ENCODE measurements at regions not wholly inside any gene's neighbourhood (a gene's known extent, or its start where the extent isn't known, plus 50 kb on each side); places are given as distances from the start of the nearest gene placed in this dataset.
"Not testable (repeated sequence)": the region's sequence is repeated elsewhere in the genome, so short reads cannot be mapped to it uniquely, and the experiment has no call there.

DNA sequence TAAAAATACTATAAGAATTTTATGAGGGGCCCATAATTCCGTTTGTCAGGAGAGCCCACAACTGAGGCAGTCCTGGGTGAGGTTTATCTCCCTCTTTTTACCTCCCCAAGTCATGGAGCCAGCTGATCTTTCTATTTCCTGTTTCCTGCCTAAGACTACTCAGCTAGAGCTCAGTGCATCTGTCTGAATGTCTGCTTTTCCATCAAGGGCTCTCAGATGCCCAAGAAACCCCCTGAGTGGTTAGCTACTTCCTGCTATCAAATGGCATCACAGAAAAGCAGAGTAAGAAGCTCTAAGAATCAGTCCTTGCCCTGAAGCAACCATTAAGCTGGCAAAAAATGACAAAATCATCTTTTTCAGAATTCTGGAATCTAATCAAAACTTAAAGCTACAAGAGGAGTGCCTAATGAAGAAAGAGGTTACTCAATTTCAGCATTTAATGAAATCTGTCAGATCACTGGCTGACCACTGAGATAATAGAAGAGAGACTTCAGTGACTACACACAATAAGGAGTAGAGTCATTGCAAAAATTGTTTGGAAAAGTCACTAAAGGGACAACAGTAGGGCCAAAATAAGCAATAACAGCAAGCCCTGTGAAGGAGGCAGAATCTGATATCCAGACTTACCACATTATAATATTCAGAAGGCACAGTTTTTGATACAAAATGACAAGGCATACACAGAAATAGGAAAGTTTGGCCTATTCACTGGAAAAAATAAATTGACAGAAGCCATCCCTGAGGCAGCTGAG is 150.1 kb downstream of the CYB561 start:
- no peak for DNase-seq

DNA sequence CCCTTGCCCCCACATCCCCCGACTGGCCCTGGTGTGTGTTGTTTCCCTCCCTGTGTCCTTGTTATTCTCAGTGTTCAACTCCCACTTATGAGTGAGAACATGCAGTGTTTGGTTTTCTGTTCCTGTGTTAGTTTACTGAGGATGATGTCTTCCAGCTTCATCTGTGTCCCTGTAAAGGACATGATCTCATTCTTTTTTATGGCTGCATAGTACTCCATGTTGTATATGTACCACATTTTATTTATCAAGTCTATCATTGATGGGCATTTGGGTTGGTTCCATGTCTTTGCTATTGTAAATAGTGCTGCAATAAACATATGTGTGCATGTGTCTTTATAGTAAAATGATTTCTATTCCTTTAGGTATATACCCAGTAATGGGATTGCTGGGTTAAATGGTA is 147.2 kb downstream of the CYB561 start:
- not testable (repeated sequence) for DNase-seq

DNA sequence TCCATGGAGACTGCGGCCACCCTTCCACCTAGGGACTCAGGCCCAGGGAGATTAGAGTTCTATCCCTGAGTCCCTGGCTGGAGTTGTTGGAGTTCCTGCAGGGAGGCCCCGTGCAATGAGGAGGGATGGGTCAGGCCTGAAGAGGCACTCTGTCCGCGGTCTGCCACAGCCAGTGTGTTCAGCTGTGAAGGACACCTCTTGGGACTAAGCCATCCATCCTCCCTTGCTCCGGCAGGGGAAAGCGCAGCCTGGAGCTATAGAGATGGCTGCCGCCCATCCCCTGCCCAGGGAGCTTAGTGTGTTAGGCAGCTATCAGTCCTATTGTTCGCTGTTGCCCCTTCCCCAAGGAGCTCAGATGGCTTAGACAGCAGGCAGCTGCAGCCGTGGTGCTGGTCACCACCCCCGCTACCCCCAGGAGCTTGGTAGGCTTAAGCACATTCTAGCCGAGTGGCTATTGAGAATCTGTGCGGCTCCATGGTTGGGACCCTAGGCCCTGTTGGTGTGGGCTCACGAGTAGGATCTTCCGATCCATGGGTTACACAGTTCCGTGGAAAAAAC is 141.3 kb downstream of the CYB561 start:
- no peak for DNase-seq

DNA sequence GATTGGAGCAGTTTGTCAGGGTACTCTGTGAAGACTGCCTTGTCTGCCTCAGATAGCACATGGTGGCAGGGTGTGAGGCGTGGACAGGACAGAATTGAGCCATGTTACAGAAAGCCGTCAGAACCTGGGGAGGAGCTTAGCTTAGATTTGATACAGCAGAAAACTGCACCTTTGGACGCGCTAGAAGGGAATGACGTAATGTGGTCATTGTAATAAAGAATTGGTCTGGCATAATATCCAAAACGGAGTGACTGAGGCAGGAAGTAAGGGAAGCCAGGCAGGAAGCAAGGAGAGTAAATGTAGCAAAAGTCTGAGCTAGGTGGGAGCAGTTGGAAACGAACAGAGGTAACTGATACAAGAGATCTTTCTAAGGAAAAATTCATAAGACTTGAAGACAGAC is 140.2 kb downstream of the CYB561 start:
- no peak for DNase-seq

DNA sequence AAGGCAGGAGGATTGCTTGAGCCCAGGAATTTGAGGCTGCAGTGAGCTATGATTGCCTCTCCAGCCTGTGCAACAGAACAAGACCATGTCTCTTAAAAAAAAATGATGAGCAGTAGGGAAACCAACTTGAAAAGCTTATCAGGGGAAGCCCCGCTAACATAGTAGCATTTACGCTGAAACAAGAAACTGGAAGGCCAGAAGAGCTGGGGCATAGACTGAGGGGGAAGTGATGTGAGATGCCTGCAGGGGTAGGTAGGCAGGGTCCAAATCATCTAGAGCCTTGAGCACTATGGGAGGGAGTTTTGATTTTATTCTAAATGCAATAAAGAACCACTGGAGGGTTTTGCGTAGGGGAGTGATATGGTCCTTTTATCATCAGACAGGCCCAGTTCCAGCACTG is 139.3 kb downstream of the CYB561 start:
- DNase-seq, result no peak

DNA sequence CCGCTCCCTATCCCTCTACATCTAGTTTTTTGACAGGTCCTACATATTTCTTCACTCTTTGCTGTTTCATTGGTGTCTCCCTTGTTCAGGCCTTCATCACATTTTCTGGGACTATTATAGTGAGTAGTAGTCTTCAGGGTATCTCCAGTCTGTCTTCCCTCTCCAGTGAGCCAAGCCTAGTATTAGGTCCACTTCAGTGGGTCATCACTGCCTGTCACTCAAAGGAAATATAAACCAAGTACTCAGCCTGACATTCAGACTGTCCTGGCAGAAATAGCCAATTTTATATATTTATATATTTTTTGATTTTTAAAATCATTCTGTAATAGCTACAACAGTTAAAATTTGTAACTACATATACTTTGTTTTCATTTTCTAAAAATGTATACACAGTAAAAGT is 137.8 kb downstream of the CYB561 start:
- DNase-seq, result no peak

DNA sequence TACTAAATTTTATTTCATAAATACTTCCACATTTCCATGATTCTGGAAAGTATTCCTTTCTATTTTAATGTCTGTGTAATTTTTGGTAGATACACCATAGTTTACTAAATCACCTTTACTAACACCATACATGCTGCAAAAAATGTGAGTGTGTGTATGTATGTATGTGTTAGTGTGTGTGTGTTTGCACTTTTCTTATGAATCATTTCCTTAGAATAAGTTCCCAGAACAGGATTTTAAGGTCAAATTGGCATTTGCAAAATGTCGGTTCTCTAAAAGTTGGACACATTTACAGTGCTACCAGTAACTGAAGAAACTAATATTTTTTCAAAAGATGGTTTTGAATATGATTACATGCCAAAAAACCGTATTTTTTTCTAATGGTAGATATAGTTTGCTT is 137.1 kb downstream of the CYB561 start:
- no peak for DNase-seq

DNA sequence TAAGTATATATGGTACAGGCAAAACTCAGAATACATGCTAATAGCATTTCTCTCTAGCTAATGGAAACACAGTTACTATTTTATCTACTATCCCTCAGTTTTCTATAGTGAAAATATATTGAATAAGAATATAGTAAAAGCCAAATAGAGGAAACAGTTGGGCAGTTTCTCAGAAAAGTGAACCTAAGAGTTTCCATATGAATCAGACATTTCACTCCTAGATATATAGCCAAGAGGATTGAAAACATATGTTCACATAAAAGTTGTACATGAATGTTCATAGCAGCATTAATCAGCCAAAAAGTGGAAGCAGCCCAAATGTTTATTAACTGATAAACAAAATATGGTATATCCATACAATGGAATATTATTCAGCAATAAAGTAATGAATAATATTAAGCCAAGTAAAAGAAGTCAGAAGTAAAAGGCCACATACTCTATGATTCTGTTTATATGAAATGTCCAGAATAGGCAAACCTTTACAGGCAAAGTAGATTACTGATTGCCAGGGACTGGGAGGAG is 134.6 kb downstream of the CYB561 start:
- no peak for DNase-seq

DNA sequence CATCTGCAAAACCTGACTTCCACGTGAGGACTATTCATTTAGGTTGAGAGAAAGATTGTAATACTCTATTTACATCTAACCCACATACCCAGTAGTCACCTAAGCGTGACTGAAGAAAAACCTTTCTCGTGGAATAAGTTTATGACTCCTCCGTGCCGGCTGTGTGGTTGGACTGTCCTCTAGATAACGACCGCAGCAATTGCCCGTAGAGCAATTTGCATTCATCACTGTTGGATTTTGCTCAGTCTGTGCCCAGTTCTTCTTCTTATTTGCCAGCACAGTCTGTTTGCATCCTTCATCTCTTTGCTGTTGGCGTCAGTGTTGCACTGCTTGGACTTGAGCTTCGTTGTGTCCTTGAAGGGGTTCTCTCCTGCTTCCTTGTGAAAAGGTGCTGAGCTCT is 131.3 kb downstream of the CYB561 start:
- no peak for DNase-seq

DNA sequence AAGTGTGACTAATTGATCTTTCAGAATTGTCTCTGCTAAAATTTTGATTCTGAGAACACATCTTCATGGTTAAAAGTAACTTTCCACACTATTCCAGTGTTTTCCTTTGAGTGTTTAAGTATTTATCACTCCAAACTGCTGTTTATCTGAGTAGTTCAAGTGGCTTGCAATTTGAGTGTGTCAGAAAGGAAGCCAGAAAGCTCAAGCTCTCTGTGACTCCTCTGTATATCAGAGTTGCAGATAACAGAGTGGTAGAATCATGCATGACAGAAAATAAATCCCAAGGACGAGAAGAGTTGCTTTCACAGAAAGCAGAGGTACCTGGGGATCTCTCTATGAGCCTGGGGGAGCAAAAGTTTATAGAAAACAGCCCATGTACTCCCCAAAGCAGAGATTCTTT is 130.0 kb downstream of the CYB561 start:
- no peak for DNase-seq

DNA sequence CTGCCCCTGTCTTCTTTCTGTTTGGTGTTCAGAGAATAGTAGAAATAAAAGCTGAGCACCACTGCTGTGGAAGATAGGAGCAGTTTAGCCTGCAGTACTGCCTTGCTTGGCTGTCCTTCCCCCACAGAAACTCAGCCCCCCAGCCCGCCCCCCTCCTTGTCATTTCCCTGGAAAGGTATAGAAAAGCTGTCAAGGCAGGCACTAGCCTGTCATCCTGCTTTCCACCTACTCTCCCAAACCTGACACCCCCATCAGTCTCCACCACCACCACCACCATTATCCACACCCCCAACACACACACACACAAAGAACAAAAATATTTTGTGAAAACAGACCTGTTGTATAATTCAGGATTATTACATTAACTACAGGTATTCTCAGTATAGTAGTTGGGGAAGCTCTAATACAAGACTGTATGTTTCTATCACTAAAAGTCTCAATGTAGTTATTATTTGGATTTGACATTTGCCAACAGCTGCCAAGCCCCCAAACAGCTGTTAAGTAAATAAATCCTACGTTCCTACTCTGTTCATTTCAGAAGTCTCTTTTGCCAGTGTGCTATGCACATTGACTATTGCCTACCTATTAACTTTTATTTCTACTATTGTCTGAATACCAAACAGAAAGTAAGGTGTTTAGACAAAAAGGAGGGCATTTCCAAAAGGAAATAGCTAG is 128.8 kb downstream of the CYB561 start:
- no peak for DNase-seq

DNA sequence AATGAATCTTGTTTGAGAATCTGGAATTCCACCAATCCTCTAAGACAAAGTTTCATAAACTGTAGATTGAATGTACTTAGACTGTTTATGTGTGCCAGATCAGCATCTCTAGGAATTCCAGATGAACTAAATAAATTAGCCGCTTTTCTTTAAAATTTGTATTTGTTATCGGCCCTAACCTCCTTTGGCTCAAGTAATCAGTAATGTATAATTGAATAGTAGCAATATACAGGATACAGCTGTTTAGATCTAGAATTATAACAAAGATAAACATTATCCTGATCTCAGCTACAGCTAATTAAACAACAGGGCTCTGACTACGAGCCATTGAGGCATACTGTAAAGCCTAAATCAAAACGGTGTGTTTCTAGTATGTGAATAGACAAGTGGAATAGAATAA is 120.3 kb downstream of the CYB561 start:
- DNase-seq, result no peak

DNA sequence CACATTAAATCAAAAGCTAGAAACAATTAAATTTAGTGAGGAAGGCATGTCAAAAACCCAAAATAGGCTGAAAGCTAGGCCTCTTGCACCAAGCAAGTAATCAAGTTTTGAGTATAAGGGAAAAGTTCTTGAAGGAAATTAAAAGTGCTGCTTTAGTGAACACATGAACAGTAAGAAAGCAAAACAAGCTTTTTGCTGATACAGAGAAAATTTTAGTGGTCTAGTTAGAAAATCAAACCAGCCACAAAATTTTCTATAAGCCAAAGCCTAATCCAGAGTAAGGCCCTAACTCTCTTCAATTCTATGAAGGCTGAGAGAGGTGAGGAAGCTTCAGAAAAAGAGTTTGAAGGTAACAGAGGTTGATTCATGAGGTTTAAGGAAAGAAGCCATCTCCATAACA is 116.2 kb downstream of the CYB561 start:
- DNase-seq, result no peak

DNA sequence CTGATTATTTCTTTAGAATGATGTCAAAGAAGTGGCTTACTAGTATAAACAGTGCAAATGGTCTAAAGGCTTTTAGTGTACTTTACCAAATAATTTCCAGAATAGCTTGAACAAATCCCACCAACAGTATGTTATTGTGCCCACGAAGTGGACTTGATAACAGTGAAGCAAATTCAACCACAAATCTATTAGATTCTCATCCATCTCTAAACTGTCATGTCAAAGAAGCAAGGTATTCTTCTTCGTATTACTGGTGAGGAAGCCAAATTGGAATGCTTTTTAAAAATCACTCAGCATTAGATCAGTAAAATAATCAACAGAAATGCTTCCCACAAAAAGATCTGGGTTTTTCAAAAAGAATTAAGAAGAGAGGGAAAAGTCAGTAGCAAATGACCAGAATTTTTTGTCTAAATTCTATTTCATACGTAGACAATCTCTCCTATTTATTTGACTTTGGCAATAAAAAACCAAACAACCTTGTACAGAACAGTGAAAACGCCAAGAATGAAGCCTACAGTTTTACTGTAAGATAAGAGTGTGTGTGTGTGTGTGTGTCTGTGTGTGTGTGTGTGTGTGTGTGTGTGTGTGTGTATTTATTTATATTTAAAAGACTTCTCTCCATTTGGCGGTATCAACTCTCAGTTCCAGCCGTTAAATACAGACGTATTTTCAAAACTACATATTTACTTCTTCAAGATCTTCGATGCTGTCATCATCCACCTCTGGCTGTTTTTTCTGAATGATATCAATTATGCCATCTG is 114.6 kb downstream of the CYB561 start:
- no peak for DNase-seq

DNA sequence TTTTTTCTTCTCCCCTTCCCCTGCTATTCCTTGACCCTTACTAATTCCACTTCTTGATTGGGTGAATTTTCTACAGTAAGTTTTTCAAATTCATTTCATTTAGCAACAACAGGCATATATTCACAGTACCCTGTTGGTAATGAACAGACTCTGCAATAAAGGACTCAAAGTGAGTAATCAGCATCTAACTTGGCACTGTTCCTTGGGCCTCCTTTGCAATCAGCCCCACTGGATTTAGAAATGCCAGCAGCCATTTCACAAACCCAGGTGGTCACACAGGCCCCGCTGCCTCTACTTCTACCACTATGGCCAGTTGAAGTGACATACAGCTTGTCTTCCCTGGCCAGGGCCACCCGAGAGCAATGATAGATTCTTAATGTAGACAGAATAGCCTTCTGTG is 113.8 kb downstream of the CYB561 start:
- no peak for DNase-seq

DNA sequence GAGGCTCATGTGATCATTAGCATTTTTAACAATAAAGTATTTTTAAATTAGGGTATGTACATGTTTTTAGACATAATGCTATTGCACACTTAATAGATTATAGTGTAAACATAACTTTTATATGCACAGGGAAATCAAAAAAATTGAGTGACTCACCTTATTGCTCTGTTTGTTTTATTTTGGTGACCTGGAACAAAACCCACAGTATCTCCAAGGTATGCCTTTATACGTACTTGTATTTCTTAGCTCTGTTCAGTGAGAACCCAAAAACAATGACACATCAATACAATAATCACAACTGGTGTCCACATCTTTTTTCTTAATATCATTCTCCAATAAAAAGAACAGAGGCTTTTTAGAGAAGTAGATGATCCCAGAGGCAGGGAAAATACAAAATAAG is 112.2 kb downstream of the CYB561 start:
- DNase-seq, result no peak

DNA sequence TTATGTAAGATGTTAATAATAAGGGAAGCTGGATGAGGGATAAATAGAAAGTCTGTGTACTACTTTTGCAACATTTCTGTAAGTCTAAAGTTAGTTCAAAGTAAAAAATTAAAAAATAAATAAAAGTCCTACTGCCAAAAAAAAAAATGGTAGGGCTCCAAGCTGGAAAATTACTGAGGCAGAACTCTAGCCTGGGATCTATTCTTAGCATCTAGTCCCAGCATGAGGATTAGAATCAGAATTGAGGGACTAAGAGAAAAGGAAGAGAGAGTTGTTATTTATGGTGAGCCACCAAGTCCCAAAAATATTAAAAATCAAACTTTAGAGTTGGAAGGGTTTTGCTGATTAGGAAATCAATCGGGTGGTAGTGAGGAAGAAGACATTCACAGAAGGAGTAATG is 110.3 kb downstream of the CYB561 start:
- no peak for DNase-seq

DNA sequence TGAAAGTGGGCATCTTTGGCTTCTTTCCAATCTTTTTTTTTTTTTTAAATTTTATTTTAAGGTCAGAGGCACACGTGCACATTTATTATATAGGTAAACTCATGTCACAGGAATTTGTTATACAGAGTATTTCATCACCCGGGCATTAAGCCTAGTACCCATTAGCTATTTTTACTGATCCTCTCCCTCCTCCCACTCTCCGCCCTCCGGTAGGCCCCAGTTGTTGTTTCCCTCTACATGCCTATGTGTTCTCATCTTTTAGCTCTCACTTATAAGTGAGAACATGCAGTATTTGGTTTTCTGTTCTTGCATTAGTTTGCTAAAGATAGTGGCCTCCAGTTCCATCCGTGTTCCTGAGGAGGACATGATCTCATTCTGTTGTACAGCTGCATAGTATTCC is 108.5 kb downstream of the CYB561 start:
- DNase-seq, result no peak

DNA sequence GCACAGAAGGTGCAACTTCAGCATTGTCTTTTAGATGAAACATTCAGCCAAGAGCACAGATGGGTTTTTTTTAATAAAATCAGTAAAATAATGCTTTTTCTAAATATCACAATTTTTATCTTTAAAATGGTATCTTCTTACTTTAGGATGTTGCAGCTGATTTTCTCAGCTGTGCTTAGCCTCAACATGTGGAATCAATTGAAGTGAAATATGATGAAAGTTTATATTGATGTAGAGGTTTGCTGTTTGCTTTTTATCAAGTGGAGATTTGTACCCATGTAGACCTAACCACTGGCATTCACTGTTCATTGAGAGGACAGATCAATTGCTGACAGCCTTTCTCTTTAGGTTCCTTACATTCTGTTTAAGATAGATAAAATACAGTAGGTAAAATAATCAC is 107.8 kb downstream of the CYB561 start:
- DNase-seq, result no peak

DNA sequence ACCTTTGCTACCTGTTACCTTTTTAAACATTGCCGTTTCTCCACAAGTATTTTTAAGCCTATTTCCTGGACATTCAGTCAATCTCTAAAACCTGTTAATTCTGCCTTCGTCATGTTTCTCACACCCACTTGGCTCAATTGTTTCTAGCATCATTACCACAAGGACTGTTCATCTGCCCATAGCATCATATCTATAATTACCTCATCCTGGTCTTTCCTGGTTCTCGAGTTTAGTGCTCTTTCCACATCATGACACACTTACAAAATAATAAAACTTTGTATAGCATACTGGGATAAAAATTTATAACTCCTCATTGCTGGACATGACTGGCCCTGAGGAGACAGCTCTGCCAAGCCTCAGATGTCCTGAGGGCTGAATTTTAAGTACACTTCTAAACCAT is 104.8 kb downstream of the CYB561 start:
- DNase-seq, result no peak

DNA sequence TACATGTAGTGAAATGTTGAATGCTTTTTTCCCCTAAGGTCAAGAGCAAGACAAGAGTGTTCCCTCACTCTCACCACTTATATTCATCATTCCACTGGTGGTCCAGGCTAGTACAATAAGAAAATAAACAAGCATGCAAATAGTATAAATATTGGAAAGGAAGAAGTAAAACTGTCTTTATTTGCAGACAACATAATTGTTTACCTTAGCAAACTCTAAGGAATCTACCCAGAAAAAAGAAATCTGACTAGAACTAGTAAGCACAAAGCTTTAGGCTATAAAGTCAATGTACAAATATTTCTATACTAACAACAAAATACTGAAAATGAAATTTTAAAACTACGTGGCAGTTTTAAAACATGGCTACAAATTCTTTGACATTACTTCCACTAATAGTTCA is 101.7 kb downstream of the CYB561 start:
- DNase-seq, result no peak

DNA sequence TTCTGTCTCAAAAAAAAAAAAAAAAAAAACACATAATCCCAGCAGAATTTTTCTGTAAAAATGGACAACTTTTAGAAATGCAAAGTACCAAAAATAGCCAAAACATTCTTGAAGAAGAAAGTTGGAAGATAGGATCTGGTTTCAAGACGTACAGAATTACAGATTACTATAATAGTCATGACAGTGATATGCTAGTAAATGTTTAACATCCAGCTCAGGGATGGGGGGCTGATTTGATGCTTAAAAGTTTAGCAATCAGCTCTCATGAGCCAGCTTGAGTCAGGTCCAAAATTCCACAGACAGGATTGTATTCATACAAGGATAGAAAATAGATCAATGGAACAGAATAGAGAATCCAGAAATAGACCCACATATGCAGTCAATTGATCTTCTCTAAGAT is 100.5 kb downstream of the CYB561 start:
- DNase-seq, result no peak

DNA sequence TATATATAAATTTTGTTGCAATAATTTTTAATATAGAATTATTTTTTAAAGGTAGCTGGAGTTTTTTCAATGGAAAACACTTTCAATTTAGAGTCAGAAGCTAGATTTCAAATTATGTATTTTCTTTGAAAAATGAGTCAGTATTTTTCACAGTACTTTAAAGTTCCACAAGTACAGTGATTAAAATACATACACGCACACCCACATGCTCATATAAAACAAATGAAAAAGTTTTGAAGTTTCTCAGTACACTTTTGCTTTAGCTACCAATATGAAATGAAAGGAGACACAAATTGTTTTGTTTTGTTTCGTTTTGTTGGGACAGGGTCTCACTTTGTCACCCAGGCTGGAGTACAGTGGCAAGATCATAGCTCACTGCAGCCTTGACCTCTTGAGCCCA is 98.6 kb downstream of the CYB561 start:
- DNase-seq, result no peak

All from CD4-positive, alpha-beta T cell treated with Interleukin-17A for 1 hour (primary cell).